ENCODE measurements at regions not wholly inside any gene's neighbourhood (a gene's known extent, or its start where the extent isn't known, plus 50 kb on each side); places are given as distances from the start of the nearest gene placed in this dataset.

DNA sequence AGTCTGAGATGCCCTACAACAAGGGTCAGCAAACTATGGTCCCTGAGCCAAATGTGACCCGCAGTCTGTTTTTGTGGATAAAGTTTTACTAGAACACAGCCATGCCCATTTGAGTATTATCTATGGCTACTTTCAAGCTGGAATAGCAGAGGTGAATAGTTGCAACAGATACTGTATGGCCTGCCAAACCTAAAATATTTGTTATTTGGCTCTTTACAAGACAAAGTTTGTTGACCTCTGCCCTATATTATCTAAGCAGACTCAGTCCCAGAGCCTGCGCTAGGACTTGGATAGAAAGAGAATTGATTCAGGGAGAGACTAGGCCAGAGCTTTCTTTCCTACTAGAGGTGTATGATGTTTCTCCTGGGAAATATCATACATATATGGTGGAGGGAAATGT, 81.7 kb upstream of the NMNAT3 start:
- Histone ChIP-seq H3K36me3 (ENCODE audit: insufficient read depth, low read length) (no peaks in the 10 kb centered on the region), H3K27ac (ENCODE audit: low read depth in 1 of 2, low read length in 2 of 2) (no peak overlapping the region), H3K27me3 (ENCODE audit: control insufficient read depth in 1 of 2, insufficient read depth in 2 of 2, low read length in 2 of 2) (no peaks in the 10 kb centered on the region), H3K4me3 (ENCODE audit: low read length) (no peak overlapping the region), H3K9me3 (ENCODE audit: control insufficient read depth in 1 of 2, insufficient read depth in 1 of 2, low read length in 2 of 2) (no peaks in the 10 kb centered on the region), H3K4me1 (ENCODE audit: insufficient read depth, low read length) (no peaks in the 10 kb centered on the region)
- Mint-ChIP-seq H3K27me3 (peaks cover 4% of the 10 kb centered on the region), H3K36me3 (ENCODE audit: low read depth) (no peaks in the 10 kb centered on the region), H3K4me3 (no peak overlapping the region), H3K4me1 (ENCODE audit: low read depth) (peaks cover 5% of the 10 kb centered on the region), H3K27ac (no peak overlapping the region), H3K9me3 (no peaks in the 10 kb centered on the region)
- no peak for DNase-seq
- TF ChIP-seq, protein P1, sequence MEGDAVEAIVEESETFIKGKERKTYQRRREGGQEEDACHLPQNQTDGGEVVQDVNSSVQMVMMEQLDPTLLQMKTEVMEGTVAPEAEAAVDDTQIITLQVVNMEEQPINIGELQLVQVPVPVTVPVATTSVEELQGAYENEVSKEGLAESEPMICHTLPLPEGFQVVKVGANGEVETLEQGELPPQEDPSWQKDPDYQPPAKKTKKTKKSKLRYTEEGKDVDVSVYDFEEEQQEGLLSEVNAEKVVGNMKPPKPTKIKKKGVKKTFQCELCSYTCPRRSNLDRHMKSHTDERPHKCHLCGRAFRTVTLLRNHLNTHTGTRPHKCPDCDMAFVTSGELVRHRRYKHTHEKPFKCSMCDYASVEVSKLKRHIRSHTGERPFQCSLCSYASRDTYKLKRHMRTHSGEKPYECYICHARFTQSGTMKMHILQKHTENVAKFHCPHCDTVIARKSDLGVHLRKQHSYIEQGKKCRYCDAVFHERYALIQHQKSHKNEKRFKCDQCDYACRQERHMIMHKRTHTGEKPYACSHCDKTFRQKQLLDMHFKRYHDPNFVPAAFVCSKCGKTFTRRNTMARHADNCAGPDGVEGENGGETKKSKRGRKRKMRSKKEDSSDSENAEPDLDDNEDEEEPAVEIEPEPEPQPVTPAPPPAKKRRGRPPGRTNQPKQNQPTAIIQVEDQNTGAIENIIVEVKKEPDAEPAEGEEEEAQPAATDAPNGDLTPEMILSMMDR (IDR thresholded peaks at IDR 0.05): no peak
- ATAC-seq (ENCODE audit: poor library complexity): no peak
- ChIA-PET CTCF (no interaction called here), POLR2A (no interaction called here)
- intact Hi-C loops (cut with DNase I, micrococcal nuclease): no loop called here

DNA sequence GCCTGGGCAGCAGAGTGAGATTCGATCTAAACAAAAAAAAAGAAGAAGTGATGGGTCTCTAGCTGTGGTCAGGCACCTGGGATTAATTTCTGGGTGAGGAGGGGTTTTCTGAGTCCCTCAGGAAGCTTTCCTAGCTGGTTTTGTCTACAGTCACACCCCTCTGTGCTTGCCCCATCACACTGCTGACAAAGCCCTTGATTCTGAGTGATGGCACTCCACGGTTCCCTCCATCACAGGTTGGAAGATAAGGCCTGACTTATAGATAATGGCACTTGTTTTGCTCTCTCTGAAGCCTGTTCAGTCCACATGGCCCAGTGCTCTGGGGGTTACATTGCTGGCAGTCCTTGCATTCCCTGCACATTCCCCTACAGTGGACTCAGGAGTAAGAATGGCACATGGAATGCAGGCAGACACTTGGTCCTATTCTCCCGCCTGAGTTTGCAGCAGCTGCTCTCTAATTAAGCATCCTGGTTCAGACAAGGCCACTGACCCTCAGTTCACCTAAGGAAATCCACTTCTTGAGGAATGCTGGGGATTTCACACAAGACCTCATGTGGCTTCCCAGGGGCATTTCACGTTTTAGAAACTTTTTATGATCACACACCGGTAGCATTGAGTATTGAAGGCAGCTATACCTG, 81.0 kb upstream of the NMNAT3 start:
- CTCF ChIA-PET: no interaction called here
- Histone ChIP-seq H3K4me1 (ENCODE audit: insufficient read depth, low read length) (no peaks in the 10 kb centered on the region), H3K9me3 (ENCODE audit: control insufficient read depth in 1 of 2, insufficient read depth in 1 of 2, low read length in 2 of 2) (no peaks in the 10 kb centered on the region), H3K27me3 (ENCODE audit: control insufficient read depth in 1 of 2, insufficient read depth in 2 of 2, low read length in 2 of 2) (no peaks in the 10 kb centered on the region), H3K4me3 (ENCODE audit: low read length) (no peak overlapping the region), H3K27ac (ENCODE audit: low read depth in 1 of 2, low read length in 2 of 2) (no peak overlapping the region), H3K36me3 (ENCODE audit: insufficient read depth, low read length) (no peaks in the 10 kb centered on the region)
- DNase-seq (no peak), ATAC-seq (ENCODE audit: poor library complexity) (no peak)
- Mint-ChIP-seq H3K27me3 (peaks cover 6% of the 10 kb centered on the region), H3K4me3 (no peak overlapping the region), H3K9me3 (no peaks in the 10 kb centered on the region), H3K36me3 (ENCODE audit: low read depth) (no peaks in the 10 kb centered on the region), H3K4me1 (ENCODE audit: low read depth) (no peaks in the 10 kb centered on the region), H3K27ac (no peak overlapping the region)
- TF ChIP-seq, protein P1 (IDR thresholded peaks at IDR 0.05): no peak
- intact Hi-C loops (cut with DNase I, micrococcal nuclease): no loop called here
- POLR2A ChIA-PET: no interaction called here

DNA sequence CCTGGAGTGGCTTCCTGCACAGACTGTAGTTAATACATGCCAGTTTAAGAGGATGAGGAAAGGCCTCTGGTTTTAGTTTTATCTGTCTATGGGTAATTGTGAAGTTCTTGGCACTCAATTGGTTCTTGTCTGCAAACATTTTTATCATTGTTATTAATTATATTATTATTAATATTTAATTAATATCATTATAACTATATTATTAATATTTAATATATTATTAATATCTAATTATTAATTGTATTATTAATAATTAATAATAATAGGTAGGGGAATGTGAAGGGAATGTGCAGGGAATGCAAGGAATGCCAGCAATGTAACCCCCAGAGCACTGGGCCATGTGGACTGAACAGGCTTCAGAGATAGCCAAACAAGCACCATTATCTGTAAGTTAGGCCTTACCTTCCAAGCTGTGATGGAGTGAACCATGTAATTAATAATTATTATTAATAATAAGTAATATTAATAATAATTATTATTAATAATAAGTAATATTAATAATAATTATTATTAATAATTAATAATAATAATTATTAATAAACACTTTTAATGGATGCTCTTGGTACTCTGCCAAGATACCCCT, 79.8 kb upstream of the NMNAT3 start:
- no peaks in the 10 kb centered on the region for H3K27me3 ChIP-seq (ENCODE audit: control insufficient read depth in 1 of 2, insufficient read depth in 2 of 2, low read length in 2 of 2)
- no peak overlapping the region for H3K4me3 ChIP-seq (ENCODE audit: low read length)
- Mint-ChIP-seq H3K4me3 (no peak overlapping the region), H3K36me3 (ENCODE audit: low read depth) (no peaks in the 10 kb centered on the region), H3K27ac (no peak overlapping the region), H3K4me1 (ENCODE audit: low read depth) (no peaks in the 10 kb centered on the region), H3K27me3 (peaks cover 6% of the 10 kb centered on the region), H3K9me3 (no peaks in the 10 kb centered on the region)
- intact Hi-C loops (cut with DNase I, micrococcal nuclease): no loop called here
- H3K4me1 ChIP-seq (ENCODE audit: insufficient read depth, low read length): no peaks in the 10 kb centered on the region
- POLR2A ChIA-PET: no interaction called here
- no peaks in the 10 kb centered on the region for H3K9me3 ChIP-seq (ENCODE audit: control insufficient read depth in 1 of 2, insufficient read depth in 1 of 2, low read length in 2 of 2)
- H3K36me3 ChIP-seq (ENCODE audit: insufficient read depth, low read length): no peaks in the 10 kb centered on the region
- H3K27ac ChIP-seq (ENCODE audit: low read depth in 1 of 2, low read length in 2 of 2): no peak overlapping the region
- CTCF ChIA-PET: no interaction called here
- ATAC-seq (ENCODE audit: poor library complexity) (no peak), DNase-seq (no peak)
- TF ChIP-seq, protein P1 (IDR thresholded peaks at IDR 0.05): no peak
